Retinal pigment epithelial cell (primary cell): ENCODE measurements at regions not wholly inside any gene's neighbourhood (a gene's known extent, or its start where the extent isn't known, plus 50 kb on each side); places are given as distances from the start of the nearest gene placed in this dataset.
A peak's percentile ranks its signal among the peaks of the same experiment; 100 is the strongest.
"Not testable (repeated sequence)": the region's sequence is repeated elsewhere in the genome, so short reads cannot be mapped to it uniquely, and the experiment has no call there.

Experiments
- DNase-seq: peaks from one replicate; pipeline ENCODE4 v3.0.0-alpha.2; 2010; ENCODE audit warnings: low read depth
- H3K4me3 ChIP-seq: 2 replicates; pipeline ENCODE4 v1.5.1; 2011; ENCODE audit warnings: mild to moderate bottlenecking, low read length, control low read depth, moderate library complexity
- CTCF ChIP-seq: conservative IDR thresholded peaks from 2 replicates; pipeline ENCODE4 v1.5.1; 2011; ENCODE audit warnings: low read depth, low read length, control low read depth, inconsistent platforms

GRCh38 chr6:62819640-62820039 is 391.6 kb upstream of the FKBP1C start:
- H3K4me3 ChIP-seq: no peak overlapping the region
- TF ChIP-seq CTCF: no peak
- DNase-seq: no peak

- H3K4me3 ChIP-seq: no peak overlapping the region
- no peak for TF ChIP-seq CTCF
- no peak for DNase-seq
These were observed 402.5 kb upstream of the FKBP1C start for GRCh38 chr6:62808565-62809293.

GRCh38 chr6:62805431-62805830 is 405.8 kb upstream of the FKBP1C start:
- DNase-seq: peak; percentile 11
- no peak overlapping the region for H3K4me3 ChIP-seq
- no peak for TF ChIP-seq CTCF

- DNase-seq: no peak
- no peak for TF ChIP-seq CTCF
- H3K4me3 ChIP-seq: no peak overlapping the region
These were observed 408.2 kb upstream of the FKBP1C start for GRCh38 chr6:62803094-62803493.

DNA sequence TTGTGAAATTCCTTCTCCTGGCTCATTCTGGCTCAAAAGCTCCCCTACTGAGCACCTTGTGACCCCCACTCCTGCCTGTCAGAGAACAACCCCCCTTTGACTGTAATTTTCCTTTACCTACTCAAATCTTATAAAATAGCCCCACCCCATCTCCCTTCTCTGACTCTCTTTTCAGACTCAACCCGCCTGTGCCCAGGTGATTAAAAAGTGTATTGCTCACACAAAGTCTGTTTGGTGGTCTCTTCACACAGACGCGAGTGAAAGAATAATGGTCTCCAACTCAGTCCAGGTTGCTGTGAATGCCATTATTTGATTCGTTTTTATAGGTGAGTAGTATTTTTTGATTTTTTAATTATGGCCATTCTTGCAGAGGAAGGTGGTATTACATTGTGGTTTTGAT is 414.1 kb upstream of the FKBP1C start:
- no peak overlapping the region for H3K4me3 ChIP-seq
- no peak for TF ChIP-seq CTCF
- no peak for DNase-seq

GRCh38 chr6:62775427-62776022 is 435.7 kb upstream of the FKBP1C start:
- DNase-seq: no peak
- TF ChIP-seq CTCF: peak; percentile 52
- no peak overlapping the region for H3K4me3 ChIP-seq

DNA sequence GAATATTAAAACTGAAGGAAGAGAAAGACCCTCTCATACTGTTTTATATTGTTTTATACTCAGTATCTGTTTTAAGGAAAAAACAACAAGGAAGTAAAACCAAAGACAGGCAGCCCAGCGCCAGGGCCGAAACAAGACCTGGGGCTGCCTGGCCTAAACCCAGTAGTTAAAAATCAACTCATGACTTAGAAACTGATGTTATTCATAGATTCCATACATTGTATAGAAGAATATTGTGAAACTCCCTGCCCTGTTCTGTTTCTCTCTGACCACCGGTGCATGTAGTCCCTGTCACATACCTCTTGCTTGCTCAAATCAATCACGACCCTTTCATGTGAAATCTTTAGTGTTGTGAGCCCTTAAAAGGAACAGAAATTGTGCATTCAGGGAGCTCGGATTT is 445.1 kb upstream of the FKBP1C start:
- not testable (repeated sequence) for H3K4me3 ChIP-seq, DNase-seq
